Stimulated activated effector memory CD8-positive, alpha-beta T cell treated with anti-CD3 and anti-CD28 coated beads, Interleukin-12 subunit alpha, Interleukin-12 subunit beta, amount 100 ng/mL, for 72 hours (primary cell): ENCODE measurements at regions not wholly inside any gene's neighbourhood (a gene's known extent, or its start where the extent isn't known, plus 50 kb on each side); places are given as distances from the start of the nearest gene placed in this dataset.
"Not testable (repeated sequence)": the region's sequence is repeated elsewhere in the genome, so short reads cannot be mapped to it uniquely, and the experiment has no call there.

Source experiments
- ATAC-seq: fragments of 150-1000 bp; cut with Tn5 transposase; 2 replicates; pipeline ENCODE4 v1.10.0; 2021
- DNase-seq, 2 donors: peaks; one replicate each; pipeline ENCODE4 v3.0.0; 2021 to 2022; ENCODE audit warnings: low spot score in 2 of 2
- H3K27ac Mint-ChIP-seq: one replicate; pipeline ENCODE4 v1.8.0; 2022; ENCODE audit warnings: mild to moderate bottlenecking, mixed read lengths
- H3K36me3 Mint-ChIP-seq: one replicate; pipeline ENCODE4 v1.8.0; 2022; ENCODE audit warnings: mild to moderate bottlenecking, mixed read lengths
- H3K4me1 Mint-ChIP-seq: one replicate; pipeline ENCODE4 v1.8.0; 2022; ENCODE audit warnings: mixed read lengths
- H3K4me3 Mint-ChIP-seq: one replicate; pipeline ENCODE4 v1.8.0; 2022; ENCODE audit warnings: mild to moderate bottlenecking, mixed read lengths
- H3K9me3 Mint-ChIP-seq: one replicate; pipeline ENCODE4 v1.8.0; 2022; ENCODE audit warnings: mixed read lengths

DNA sequence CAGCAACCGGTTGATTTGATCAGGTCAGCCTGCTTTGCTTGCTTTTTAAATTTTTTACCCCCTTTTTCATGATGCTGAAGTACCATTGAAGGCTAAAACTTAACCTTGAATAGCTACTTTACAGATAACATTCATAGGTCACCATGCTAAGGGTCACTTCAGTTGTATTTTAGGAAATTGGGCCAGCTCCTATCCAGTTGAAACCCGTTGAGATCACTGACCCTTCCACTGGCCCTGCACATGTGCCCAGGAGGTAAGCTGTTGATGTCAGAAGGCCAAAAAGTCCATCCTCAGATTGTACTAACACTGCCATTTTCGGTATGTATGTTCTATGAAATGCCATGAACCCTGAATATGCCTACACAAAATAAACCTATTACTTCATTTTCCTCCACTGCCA lies 133.0 kb upstream of the FAT4 start:
- Mint-ChIP-seq H3K4me3 (no peak overlapping the region), H3K27ac (no peak overlapping the region), H3K9me3 (peaks cover 8% of the 10 kb centered on the region), H3K36me3 (no peaks in the 10 kb centered on the region), H3K4me1 (no peaks in the 10 kb centered on the region)
- ATAC-seq (no peak), DNase-seq (no peak)

DNA sequence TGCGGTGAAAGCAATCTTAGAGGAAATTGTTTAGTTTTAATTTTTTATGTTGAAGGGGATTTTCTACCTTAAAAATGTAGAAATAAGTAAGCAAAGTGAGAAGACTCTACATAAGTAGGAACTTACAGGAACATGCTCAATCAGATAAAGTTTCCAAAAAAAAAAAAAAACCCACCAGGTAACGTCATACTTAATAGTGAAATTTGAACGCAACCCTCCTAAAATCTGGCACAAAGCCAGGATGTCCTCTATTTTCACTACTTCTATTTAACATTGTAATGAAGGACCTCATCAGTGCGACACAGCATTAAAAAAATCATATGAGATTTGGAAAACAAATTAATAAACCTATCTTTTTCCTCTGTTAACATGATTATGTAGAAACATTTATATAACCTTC lies 135.0 kb upstream of the FAT4 start:
- H3K27ac Mint-ChIP-seq = no peak overlapping the region
- DNase-seq (no peak), ATAC-seq (no peak)
- no peaks in the 10 kb centered on the region for H3K4me1 Mint-ChIP-seq
- peaks cover 8% of the 10 kb centered on the region for H3K9me3 Mint-ChIP-seq
- no peaks in the 10 kb centered on the region for H3K36me3 Mint-ChIP-seq
- no peak overlapping the region for H3K4me3 Mint-ChIP-seq

DNA sequence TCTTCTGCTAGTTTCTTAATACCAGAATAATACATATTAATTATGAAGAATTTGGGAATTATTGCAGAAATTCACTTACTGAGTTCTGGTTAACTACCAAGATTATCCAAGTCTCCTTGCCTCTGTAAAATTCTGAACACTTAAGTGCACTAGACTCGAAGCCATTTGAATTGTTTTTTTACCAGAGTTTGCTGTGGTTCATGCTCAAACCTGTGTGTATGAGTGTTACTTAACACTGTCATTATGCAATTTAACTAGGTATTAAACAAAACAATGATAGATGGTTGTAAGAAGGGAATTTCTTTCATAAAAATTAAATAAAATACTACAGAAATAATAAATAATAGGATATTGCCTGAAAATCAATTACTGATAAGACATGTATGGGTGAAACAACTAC lies 145.6 kb upstream of the FAT4 start:
- Mint-ChIP-seq H3K4me3 (no peak overlapping the region), H3K4me1 (no peaks in the 10 kb centered on the region), H3K36me3 (no peaks in the 10 kb centered on the region), H3K27ac (no peak overlapping the region), H3K9me3 (peaks cover 2% of the 10 kb centered on the region)
- DNase-seq = no peak
- ATAC-seq = no peak

DNA sequence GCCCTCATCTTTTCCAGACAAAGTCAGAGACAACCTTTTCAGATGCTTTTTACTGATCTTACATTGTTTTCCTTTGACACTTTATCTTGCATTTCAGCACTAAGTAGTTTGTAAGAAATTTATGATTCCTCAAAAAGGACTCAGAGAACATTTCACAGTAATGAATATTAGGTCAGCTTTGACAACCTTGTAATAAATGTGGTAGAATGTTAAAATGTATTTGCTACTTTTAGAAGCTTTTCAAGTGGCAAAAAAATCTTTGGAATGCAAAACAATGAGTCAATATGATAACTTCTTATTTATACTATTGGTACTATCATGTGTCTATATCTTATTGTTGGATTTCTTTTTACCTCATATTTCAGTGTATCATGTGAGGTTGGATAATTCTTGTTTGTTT lies 146.2 kb upstream of the FAT4 start:
- peaks cover 2% of the 10 kb centered on the region for H3K9me3 Mint-ChIP-seq
- no peaks in the 10 kb centered on the region for H3K4me1 Mint-ChIP-seq
- DNase-seq (no peak), ATAC-seq (no peak)
- no peak overlapping the region for H3K27ac Mint-ChIP-seq
- H3K36me3 Mint-ChIP-seq = no peaks in the 10 kb centered on the region
- no peak overlapping the region for H3K4me3 Mint-ChIP-seq

DNA sequence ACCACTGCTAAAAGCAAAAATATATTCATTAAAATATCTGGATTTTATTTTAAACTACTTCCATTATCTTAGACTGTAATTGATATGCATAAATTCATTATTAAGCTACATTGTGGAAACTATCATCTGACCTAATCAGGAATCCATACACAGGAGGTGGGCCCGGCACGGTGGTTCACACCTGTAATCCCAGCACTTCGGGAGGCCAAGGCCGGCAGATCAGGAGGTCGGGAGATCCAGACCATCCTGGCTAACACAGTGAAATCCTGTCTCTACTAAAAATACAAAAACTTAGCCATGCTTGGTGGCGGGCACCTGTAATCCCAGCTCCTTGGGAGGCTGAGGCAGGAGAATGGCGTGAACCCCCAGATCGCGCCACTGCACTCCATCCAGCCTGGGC lies 148.7 kb upstream of the FAT4 start:
- not testable (repeated sequence) for DNase-seq, H3K9me3 Mint-ChIP-seq, ATAC-seq, H3K27ac Mint-ChIP-seq, H3K4me3 Mint-ChIP-seq, H3K36me3 Mint-ChIP-seq, H3K4me1 Mint-ChIP-seq

DNA sequence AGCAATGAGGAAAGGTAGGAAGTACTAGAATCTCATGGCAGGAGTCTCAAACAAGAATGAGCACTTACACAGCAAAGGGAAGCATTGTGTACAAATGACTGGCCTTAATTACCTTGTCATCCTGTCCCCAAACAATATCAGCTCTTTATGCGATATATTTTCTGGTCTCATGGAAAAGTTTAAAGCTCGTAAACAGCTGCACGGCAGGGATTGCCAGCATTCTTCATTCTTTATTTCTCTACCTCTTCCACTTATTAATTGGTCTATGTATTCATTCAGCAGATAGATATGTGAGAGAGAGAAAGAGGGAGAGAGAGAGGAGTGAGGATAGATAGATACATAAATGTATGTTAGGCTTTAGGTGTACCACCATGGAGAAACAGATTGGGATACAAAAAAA lies 155.8 kb upstream of the FAT4 start:
- DNase-seq (no peak), ATAC-seq (no peak)
- H3K4me3 Mint-ChIP-seq = no peak overlapping the region
- H3K36me3 Mint-ChIP-seq = no peaks in the 10 kb centered on the region
- peaks cover 21% of the 10 kb centered on the region for H3K9me3 Mint-ChIP-seq
- no peaks in the 10 kb centered on the region for H3K4me1 Mint-ChIP-seq
- H3K27ac Mint-ChIP-seq = no peak overlapping the region

DNA sequence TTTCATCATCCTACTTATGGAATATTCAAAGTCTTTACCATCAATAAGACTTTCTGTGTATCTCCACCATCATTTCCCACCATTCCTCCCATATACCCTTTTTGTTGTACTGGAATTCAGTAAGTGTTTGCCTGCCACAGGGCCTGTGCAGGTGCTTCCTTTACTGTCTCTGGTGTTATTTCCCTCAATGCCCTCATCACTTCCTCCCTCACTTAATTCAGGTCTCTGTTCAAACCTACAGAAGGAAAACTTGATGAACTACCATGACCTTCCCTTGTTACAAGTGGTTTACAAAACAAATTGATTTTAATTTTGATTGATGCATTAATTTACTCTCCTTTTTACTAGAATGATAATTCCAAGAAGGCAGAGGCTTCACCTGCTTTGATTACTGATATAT lies 159.5 kb upstream of the FAT4 start:
- no peak for DNase-seq
- H3K9me3 Mint-ChIP-seq = peaks cover 25% of the 10 kb centered on the region
- H3K36me3 Mint-ChIP-seq = no peaks in the 10 kb centered on the region
- no peak overlapping the region for H3K4me3 Mint-ChIP-seq
- no peak for ATAC-seq
- H3K4me1 Mint-ChIP-seq = no peaks in the 10 kb centered on the region
- H3K27ac Mint-ChIP-seq = no peak overlapping the region

DNA sequence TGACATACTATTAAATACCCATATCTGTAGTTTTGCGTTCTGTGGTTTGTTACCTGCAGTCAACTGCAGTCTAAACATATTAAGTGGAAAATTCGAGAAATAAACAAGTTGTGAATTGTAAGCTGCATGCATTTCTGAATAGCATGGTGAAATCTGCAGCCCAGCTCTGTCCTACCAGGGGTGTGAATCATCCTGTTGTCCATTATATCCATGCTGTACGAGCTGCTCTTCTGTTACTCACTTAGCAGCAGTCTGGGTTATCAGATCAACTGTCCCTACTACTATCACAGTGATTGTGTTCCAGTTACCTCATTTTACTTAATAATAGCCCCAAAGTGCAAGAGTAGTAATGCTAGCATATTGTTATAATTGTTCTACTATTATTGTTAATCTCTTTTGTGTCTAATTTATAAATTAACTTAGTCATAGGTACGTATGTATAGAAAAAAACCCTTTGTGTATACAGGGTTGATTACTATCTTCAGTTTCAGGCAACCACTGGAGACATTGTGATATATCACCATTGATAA lies 173.7 kb upstream of the FAT4 start:
- Mint-ChIP-seq H3K36me3 (no peaks in the 10 kb centered on the region), H3K9me3 (peaks cover 5% of the 10 kb centered on the region), H3K4me3 (no peak overlapping the region), H3K4me1 (no peaks in the 10 kb centered on the region), H3K27ac (no peak overlapping the region)
- no peak for ATAC-seq
- no peak for DNase-seq

DNA sequence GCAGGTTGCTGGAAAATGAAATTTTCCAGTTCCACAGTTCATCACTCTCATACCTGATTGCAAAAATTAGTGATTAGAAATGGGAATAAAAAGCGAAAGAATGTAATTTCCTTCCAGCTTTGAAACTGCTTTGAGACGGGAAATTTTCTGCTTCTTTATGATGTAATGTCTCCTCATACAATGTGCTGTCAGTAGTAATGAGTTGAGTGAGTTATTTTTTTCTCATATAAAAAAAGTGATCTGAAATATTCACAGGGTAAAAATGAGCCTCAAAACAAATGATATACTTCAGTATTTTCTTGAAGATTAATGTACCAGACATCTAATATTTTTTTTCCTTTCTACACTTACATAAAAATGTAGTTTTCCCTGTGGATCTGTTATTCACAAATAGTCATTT lies 179.1 kb upstream of the FAT4 start:
- no peak overlapping the region for H3K4me3 Mint-ChIP-seq

DNA sequence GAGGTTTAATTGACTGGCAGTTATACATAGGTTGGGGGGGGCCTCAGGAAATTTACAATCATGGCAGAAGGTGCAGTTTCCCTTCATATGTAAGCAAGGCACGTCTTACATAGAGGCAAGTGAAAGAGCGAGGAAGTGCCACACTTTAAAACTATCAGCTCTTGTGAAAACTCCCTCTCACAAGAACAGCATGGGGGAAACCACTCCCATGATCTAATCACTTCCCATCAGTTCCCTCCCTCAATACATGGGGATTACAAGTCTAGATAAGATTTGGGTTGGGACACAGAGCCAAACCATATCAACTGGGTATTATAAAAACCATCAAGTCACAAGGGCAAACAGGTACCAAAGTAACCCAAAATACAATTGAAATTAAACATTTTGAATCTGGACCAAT lies 182.0 kb upstream of the FAT4 start:
- H3K9me3 Mint-ChIP-seq = peaks cover 7% of the 10 kb centered on the region
- H3K27ac Mint-ChIP-seq = no peak overlapping the region
- no peaks in the 10 kb centered on the region for H3K36me3 Mint-ChIP-seq
- ATAC-seq (no peak), DNase-seq (no peak)
- no peak overlapping the region for H3K4me3 Mint-ChIP-seq
- H3K4me1 Mint-ChIP-seq = no peaks in the 10 kb centered on the region

More for the DNA sequence above, 179.1 kb upstream of the FAT4 start:
- H3K9me3 Mint-ChIP-seq = peaks cover 8% of the 10 kb centered on the region
- ATAC-seq (no peak), DNase-seq (no peak)
- H3K4me1 Mint-ChIP-seq = no peaks in the 10 kb centered on the region
- H3K27ac Mint-ChIP-seq = no peak overlapping the region
- no peaks in the 10 kb centered on the region for H3K36me3 Mint-ChIP-seq

DNA sequence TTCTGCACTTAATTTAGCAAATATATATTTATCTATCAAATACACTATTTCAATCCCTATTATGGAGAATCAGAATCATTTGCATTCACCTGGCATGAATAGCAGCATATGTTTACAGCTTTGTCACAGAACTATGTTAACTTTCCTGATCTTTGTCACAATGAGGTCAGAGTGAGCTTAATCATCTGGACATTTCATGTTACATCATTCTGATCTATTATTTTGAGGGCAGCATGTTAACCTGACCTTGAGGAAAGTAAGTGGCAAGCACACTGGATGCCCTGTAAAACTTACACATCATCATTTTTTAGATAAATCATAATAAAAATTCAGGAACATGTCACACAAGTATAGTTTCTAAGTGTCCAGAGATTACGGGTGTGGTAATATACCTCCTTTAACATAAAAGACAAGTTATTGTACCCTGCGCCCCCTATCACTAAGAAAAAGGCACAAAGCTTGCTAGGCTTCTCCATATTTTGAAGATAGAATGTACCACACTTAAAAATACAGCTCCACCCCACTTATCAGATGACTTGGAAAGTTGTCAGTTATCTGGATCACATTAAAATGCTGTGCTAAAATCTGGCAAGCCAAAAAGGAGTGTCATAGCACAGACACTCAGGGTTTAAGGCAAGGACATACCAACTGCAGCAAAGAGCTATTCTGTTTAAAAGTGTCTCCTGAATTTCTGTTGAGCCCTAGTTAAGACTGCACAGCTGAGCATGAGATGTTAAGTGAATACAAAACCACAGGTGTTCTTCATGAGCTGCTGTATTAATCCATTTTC lies 182.7 kb upstream of the FAT4 start:
- DNase-seq (no peak), ATAC-seq (no peak)
- peaks cover 6% of the 10 kb centered on the region for H3K9me3 Mint-ChIP-seq
- no peak overlapping the region for H3K27ac Mint-ChIP-seq
- H3K4me1 Mint-ChIP-seq = no peaks in the 10 kb centered on the region
- H3K4me3 Mint-ChIP-seq = no peak overlapping the region
- no peaks in the 10 kb centered on the region for H3K36me3 Mint-ChIP-seq

DNA sequence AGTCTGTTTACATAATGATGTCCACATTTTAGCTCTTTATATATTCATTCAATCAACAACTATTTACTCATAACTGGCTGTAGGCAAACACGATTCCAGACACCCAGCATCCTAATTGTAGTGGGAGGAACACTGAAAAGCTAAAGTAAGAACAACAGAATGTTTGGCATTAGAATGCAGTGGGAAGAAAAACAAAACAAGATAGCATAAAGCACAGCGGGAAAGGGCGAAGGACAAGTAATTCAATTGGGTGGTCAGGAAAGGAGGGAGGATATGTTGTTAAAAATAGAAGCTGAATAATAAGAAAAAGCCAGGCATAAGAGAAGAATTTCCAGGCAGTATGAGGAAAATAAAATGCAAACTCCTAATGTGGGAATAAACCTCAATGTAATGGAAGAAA lies 189.5 kb upstream of the FAT4 start:
- no peaks in the 10 kb centered on the region for H3K4me1 Mint-ChIP-seq
- no peak overlapping the region for H3K27ac Mint-ChIP-seq
- ATAC-seq (no peak), DNase-seq (no peak)
- no peaks in the 10 kb centered on the region for H3K36me3 Mint-ChIP-seq
- H3K4me3 Mint-ChIP-seq = no peak overlapping the region
- peaks cover 18% of the 10 kb centered on the region for H3K9me3 Mint-ChIP-seq

DNA sequence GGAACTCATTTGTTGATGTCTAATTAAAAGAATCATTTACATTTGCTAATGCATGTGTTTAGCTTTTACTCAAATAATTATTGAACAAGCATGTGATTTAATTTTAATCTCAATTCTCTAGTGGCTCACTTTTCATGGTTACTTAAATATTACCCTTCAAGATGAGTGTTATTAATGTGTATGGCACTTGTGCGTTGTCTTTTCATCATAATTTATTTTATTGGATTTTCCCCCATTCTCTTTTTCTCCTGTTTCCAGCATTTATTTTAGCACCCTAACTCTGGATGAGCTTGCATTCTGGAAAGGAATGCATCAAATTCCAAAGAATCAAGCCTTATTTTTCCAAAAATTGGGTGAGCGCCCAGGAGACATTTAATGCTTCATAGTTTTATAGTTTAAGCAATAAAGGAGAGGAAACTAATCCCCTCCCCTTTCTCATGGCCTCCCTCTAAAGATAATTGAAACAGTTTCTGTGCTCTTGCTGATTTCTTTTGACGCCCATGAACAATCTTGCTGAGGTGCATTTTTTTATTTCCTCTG lies 191.1 kb upstream of the FAT4 start:
- Mint-ChIP-seq H3K4me1 (no peaks in the 10 kb centered on the region), H3K4me3 (no peak overlapping the region), H3K36me3 (no peaks in the 10 kb centered on the region), H3K9me3 (peaks cover 16% of the 10 kb centered on the region), H3K27ac (no peak overlapping the region)
- ATAC-seq (no peak), DNase-seq (no peak)

DNA sequence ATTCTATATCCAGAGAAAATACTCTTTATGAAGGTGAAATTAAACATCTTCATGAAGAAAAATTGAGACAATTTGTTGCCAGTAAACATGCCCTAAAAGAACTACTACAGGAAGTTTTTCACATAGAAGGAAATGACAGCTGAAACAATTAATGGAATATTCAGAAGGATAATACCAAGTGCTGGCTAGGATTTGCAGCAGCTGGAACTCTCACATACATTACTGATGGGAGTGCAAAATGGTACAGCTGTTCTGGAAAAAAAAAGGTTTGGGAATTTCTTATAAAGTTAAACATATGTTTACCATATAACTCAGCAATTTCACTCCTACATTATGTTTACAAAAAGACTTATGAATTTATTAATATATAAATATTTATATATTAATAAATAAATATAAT lies 193.2 kb upstream of the FAT4 start:
- Mint-ChIP-seq H3K36me3 (no peaks in the 10 kb centered on the region), H3K4me3 (no peak overlapping the region), H3K27ac (no peak overlapping the region), H3K9me3 (peaks cover 17% of the 10 kb centered on the region), H3K4me1 (no peaks in the 10 kb centered on the region)
- ATAC-seq = no peak
- DNase-seq = no peak

DNA sequence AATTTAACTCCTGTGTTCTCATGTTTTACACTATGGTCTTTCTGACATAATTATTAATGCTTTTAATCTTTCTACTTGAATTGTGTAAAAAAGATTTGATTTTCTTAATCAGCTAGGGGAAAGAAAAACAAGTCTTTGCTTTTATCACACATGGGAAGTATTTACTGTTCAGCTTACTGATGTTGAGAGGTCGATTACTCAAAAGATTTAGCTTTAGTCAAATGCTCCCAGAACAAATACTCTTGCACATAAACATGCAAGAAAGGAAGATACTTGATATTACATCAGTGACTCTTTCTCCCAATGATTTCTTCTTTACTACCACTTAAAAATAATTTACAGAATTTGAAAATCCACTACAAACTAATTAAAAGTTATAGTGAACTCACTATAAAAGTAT lies 198.3 kb upstream of the FAT4 start:
- Mint-ChIP-seq H3K9me3 (peaks cover 7% of the 10 kb centered on the region), H3K27ac (no peak overlapping the region), H3K4me1 (no peaks in the 10 kb centered on the region), H3K4me3 (no peak overlapping the region), H3K36me3 (no peaks in the 10 kb centered on the region)
- no peak for DNase-seq
- no peak for ATAC-seq

DNA sequence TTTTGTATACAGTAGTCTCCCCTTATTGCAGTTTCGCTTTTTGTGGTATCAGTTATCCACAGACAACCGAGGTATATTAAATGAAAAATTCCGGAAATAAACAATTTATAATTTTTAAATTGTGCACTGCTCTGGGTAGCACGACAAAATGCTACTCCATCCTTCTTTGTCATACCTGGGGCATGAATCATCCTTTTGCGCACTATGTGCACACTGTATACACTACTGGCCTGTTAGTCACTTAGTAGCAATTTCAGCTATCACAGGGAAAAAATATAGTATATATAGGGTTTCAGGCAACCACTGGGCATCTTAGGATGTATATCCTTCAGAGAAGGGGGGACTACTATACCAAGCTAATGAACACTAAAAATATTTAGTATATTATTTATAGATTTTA lies 198.8 kb upstream of the FAT4 start:
- ATAC-seq = no peak
- H3K4me1 Mint-ChIP-seq = no peaks in the 10 kb centered on the region
- no peak for DNase-seq
- H3K27ac Mint-ChIP-seq = no peak overlapping the region
- no peaks in the 10 kb centered on the region for H3K36me3 Mint-ChIP-seq
- H3K9me3 Mint-ChIP-seq = peaks cover 12% of the 10 kb centered on the region
- H3K4me3 Mint-ChIP-seq = no peak overlapping the region
